CD4-positive, alpha-beta T cell treated with Interleukin-6 for 4 hours (primary cell): ENCODE measurements at regions not wholly inside any gene's neighbourhood (a gene's known extent, or its start where the extent isn't known, plus 50 kb on each side); places are given as distances from the start of the nearest gene placed in this dataset.
"Not testable (repeated sequence)": the region's sequence is repeated elsewhere in the genome, so short reads cannot be mapped to it uniquely, and the experiment has no call there.

Experiments
- DNase-seq: peaks from one replicate; pipeline ENCODE4 v3.0.0-alpha.2; 2020; ENCODE audit warnings: mixed read lengths

DNA sequence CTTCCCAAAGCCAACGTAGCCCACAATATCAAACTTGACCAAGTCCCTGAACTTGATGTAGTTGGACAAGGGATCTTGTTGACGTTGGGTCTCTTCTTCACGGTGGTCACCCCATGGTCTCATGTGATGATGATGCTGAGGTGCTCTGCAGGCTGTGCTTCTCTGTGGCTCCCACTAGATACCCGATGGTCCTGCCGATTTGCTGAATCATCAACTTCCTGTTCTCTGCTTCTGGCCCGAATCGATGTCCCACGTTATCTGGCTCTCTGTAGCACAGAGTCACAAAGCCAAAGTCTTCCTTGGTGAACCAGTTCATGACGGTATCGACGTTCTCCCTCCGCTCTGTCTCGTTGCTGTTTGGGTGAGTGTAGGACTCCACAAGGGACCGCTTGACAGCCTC, 201.0 kb downstream of the ADRA2C start:
- DNase-seq = not testable (repeated sequence)

GRCh38 chr4:3972626-3973025, 206.4 kb downstream of the ADRA2C start:
- not testable (repeated sequence) for DNase-seq

DNA sequence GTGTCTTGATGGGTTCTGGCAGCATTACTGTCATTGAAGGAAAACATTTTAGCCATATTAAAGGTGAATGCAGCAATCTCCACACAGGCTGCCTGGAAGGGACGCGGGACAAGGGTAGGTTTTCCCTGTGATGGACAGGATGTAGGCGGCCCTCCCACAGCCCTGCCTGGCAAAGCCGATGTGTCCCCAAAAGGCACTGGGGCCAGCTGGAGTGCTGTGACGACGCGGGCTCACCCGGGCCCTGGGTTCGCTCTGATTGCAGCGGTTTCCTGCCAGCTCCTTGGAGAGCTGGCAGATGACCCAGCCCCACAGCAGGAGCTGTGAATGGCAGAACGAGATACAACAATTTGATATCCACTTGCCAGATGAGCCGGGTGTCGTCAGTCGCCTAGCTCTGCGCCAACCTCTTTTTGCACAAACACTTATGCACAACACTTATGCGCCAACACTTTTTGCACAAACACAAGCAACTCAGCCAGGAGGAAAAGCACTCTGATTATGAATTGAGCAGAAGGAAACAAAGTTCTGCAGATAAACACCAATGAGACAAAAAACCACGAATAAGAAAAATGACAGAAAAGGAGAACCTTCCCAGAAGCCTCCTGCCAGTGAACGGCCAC, 207.5 kb downstream of the ADRA2C start:
- not testable (repeated sequence) for DNase-seq

- DNase-seq = not testable (repeated sequence)
These were observed 217.4 kb downstream of the ADRA2C start for GRCh38 chr4:3983518-3984125.

GRCh38 chr4:3984796-3985195, 218.6 kb downstream of the ADRA2C start:
- DNase-seq = not testable (repeated sequence)

- not testable (repeated sequence) for DNase-seq
These were observed 220.2 kb downstream of the ADRA2C start for GRCh38 chr4:3986412-3986811.

GRCh38 chr4:3997386-3997785, 229.3 kb downstream of the OTOP1 start:
- not testable (repeated sequence) for DNase-seq

- DNase-seq = not testable (repeated sequence)
These were observed 222.7 kb downstream of the OTOP1 start for GRCh38 chr4:4004036-4004435.

DNA sequence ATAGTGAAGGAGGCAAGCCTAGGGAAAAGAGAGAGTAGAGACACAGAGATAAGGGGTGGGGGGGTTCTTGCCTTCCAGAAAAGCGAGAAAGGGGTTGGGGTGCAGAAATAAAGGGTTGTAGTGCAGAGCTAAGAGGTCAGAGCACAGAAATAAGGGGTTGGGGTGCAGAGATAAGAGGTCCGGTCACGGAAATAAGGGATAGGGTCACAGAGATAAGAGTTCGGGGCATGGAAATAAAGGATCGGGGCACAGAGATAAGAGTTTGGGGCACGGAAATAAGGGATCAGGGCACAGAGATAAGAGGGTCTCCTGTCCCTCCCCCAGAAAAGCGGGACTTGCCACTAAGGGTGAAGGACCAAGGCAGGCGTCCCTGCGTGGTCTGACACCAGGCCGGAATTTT, 222.0 kb downstream of the OTOP1 start:
- DNase-seq = not testable (repeated sequence)

- DNase-seq = not testable (repeated sequence)
These were observed 220.4 kb downstream of the OTOP1 start for GRCh38 chr4:4006356-4006755.

- DNase-seq = not testable (repeated sequence)
These were observed 207.7 kb downstream of the OTOP1 start for GRCh38 chr4:4019071-4019470.

- DNase-seq = not testable (repeated sequence)
These were observed 205.6 kb downstream of the OTOP1 start for GRCh38 chr4:4021161-4021560.

DNA sequence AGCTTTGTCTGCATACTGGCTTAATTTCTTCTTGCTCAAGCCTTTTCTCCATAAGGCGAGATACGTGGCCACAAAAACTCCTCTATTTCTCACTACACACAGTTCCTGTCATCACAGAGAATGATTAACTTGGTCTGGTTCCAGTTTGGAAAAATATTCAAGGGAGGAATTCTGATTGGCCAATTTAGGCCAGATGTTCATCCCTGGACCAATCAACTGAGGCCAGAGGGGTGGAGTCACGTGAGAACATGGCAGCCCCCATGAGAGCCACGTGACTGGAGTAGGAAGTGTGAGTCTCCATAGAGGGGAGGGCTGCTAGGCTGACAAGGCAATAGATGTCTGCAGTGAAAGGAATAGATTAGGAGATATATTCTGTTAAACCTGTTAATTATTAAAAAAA, 200.0 kb downstream of the OTOP1 start:
- DNase-seq = not testable (repeated sequence)

- DNase-seq = not testable (repeated sequence)
These were observed 198.0 kb downstream of the OTOP1 start for GRCh38 chr4:4028752-4029151.

DNA sequence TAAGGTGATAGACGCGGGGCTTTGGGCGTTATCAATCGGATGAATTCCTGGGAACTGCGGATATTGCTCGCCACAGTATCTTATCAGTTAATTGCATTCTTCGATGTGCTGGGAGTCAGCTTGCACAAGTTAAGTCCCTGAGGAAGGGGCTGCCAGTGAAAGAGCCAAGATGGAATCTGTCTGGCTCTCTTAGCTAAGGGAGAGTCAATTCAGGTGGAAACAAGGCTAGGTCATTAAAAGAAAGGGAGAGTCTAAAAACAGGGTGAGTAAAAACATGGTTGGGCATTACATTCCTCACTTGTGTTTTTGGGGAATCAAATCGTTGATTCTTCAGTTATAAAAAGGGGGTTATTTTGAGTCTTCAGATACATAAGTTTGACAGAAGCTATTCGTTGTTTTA, 196.2 kb downstream of the OTOP1 start:
- DNase-seq = not testable (repeated sequence)

- not testable (repeated sequence) for DNase-seq
These were observed 195.1 kb downstream of the OTOP1 start for GRCh38 chr4:4031446-4032135.

DNA sequence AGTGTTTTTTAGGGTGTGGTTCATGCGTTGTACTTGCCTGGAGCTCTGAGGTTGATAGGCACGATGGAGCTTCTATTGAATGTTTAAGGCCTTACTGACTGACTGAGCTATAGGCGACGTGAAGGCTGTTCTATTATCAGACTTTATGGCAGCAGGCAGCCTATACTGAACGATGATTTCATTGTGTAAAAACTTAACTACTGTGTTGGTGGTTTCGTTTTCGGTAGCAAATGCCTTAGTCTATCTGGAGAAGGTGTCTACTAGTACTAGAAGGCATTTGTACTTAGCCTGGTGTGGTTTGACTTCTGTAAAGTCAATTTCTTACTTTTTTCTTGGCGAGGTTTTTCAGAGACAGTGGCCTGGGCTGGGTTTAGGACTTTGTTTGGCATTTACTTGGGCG, 194.4 kb downstream of the OTOP1 start:
- DNase-seq = not testable (repeated sequence)

- DNase-seq = peak; percentile 5
These were observed 193.7 kb downstream of the OTOP1 start for GRCh38 chr4:4032801-4033605.

DNA sequence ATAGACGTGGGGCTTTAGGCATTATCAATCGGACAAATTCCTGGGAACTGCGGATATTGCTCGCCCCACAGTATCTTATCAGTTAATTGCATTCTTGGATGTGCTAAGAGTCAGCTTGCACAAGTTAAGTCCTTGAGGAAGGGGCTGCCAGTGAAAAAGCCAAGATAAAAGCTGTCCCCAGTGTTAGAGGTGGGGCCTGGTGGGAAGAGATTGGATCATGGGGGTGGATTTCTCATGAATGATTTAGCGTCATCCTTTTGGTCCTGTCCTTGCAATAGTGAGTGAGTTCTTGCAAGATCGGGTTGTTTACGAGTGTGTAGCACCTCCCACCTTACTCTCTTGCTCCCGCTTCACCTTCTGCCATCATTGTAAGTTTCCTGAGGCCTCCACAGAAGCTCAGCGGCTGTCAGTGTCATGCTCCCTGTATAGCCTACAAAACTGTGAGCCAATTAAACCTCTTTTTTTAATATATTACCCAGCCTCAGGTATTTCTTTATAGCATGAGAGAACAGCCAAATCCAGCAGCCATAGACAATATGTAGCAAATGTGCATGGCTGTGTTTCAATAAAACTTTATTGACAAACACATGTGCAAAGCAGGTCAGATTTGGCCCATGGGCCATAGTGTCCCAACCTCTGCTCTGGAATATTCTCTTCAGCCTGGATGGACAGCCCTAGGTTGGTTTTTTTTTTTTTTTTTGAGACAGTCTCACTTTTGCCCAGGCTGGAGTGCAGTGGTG, 189.2 kb downstream of the OTOP1 start:
- not testable (repeated sequence) for DNase-seq

- not testable (repeated sequence) for DNase-seq
These were observed 180.9 kb downstream of the OTOP1 start for GRCh38 chr4:4045823-4046222.

DNA sequence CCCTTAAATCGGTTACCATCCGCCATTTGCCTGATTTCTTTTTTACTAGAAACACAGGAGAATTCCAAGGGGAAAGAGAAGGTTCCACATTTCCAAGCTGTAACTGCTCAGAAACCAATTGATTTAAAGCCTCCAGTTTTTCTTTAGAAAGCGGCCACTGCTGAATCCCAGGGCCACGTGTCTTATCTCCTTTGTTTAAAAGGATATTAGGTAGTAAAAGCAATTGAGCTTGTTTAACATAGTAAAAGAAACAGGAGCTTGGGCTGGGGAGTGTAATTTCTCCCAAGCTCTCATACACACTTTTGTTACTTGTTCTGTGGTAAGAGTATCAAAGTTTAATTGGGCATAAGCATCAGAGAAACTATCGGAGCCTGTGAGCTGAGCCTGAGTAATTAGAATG, 180.0 kb downstream of the OTOP1 start:
- DNase-seq = not testable (repeated sequence)

DNA sequence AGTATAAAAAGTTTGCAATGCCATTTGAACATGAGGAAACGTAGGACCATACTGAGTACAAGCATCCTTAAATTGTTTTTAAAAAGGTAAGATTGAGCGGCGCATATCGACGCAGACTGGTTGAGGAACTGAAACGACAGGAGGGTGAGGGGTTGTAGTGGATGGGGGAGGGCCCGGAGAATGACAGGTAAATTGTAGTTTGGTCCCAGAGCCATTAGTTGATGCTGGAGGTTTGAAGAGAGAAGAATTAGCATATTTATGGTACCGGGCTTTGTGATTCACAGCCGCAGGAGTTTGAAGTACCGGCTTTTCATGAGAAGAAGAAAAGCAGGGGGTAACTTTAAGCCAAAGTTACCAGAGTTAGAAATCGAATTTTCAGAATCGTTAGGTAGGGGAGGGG, 179.5 kb downstream of the OTOP1 start:
- not testable (repeated sequence) for DNase-seq
